Effector CD4-positive, alpha-beta T cell (primary cell): ENCODE measurements at regions not wholly inside any gene's neighbourhood (a gene's known extent, or its start where the extent isn't known, plus 50 kb on each side); places are given as distances from the start of the nearest gene placed in this dataset.
"Not testable (repeated sequence)": the region's sequence is repeated elsewhere in the genome, so short reads cannot be mapped to it uniquely, and the experiment has no call there.

Source experiments
- DNase-seq: peaks from one replicate; pipeline ENCODE4 v3.0.0-alpha.2; 2020

GRCh38 chr3:107211608-107212007 is 165.6 kb upstream of the CCDC54 start:
- no peak for DNase-seq

DNA sequence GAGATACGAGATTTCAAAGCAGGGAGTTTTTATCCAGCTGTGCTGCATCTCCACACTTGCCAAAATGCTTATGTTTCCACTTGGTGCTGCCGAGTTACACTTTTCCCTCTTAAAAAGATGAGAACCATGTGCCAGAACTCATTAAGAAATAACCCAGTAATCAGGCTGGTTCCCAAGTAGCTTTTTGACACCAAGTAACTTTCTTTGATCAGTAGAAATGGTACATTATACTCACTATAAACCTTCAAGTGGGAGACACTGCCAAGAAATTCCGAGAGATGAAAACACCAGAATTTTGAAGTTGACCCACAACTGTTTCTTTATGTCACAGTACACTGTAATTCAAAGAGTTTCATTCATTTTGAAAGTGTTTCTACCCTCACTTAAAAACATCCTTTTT is 164.6 kb upstream of the CCDC54 start:
- DNase-seq: no peak

DNA sequence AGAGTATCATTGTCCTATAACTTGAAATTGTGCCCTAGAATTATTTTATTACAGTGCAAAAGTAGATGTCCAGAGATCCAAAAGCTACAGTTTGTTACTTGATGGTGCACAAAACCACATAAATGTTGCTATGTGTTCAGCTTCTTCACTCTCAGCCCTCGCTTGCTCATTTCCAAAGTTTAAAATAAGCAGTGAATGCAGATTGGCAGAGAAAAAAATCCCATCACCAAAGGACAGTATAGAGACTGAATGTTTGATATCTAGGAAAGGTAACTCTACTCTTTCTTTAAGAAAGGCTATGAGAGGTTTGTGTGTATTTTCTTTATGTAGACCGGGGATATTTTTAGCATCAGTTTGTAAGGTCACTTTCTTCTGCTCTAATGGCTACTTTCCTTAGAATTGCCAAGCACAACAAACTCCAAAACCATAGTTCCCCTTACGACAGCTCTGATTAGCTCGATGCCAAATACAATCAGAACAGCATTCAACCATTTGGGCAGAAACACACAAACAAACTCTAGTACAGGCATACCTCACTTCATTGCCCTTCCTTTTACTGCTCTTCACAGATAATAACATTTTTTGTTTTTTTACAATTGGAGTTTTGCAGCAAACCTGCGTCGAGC is 164.1 kb upstream of the CCDC54 start:
- no peak for DNase-seq

- DNase-seq: no peak
Observed at GRCh38 chr3:107216229-107216628, 161.0 kb upstream of the CCDC54 start.

DNA sequence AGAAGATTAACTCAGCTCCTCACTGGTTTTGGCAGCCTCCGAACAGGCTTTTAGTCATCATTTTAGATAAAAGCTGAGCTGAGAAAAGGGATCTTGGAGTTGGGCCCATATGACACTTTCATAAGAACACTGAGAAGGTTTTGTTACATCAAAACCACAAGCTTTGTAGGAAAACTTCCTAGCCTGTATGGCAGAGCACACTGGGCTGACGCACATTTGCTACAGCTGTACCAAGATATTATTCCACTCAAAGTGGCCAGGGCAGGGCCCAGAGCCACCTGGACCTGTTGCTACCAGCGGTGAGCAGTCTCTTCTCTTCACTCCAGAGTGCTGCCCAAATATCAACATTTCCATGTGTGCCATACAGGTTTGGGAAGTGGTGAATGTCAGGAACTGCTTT is 160.5 kb upstream of the CCDC54 start:
- DNase-seq: no peak

DNA sequence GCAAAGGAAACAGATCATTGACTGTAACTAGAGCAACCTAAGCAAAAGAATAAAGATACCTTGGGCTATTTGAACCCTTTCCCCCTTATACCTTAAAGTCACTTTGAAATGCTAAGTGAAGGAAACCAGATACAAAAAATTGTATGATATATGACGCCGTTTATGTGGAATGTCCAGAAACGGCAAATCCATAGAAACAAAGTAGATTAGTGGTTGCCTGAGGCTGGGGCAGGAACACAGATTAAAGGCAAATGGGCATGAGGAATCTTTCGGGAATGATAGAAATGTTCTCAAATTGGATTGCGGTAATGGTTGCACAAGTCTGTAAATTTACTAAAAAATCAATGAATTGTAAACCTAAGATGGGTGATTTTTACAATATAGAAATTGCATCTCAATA is 160.1 kb upstream of the CCDC54 start:
- no peak for DNase-seq

- no peak for DNase-seq
Observed at GRCh38 chr3:107218864-107219269, 158.4 kb upstream of the CCDC54 start.

DNA sequence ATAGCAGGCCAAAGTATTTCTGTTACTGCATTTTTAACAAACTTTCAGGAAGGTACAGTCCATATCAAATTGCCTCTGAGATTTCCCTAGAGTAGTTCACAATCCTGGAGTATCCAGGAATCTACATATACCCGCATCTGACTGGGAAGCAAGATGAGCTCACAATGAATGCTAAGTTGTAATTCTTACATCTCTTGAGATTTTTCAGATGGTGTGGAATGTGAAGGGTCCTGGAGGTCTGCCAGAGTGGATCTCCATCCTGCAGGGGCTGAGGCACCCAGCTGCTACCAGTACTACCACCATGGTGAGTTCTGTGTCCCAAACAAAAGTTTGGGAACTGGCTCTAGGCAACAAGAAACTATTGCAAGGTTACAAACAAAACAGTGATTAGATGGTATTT is 156.7 kb upstream of the CCDC54 start:
- no peak for DNase-seq

DNA sequence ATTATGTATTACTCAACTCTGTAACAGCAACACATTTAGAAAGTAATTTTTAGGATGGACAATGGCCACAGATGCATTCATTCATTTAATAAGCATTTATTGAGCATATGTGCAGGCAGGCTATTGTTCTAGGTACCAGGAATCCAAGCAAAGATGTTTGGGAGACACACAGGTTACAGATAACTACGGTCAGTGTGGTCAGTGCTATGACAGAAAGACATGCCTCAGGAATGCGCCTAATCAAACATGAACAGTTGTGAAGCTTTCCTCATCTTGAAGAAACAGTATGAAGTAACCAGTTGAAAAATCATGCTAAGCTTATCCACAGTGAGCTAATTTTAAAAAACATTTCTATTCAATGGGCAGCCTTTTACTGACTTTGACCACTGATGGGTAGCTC is 155.4 kb upstream of the CCDC54 start:
- DNase-seq: no peak

DNA sequence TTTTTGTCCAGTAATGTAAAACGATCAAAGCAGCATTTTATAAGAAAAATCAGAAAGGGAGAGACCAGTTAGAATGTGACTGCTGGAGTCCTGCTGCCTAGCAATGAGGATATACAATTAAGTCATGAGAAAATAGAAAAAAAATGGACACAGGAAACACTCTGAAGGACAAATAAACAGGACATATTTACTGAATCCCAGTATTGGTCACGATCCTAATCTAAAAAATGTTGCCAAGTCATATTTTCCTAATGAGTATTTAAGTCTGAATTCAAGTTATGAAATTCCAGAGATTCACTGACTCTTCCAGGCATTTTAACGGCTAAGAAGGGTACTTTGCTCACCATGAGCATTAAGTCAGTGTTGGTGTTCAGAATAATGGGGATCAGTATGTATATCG is 154.3 kb upstream of the CCDC54 start:
- DNase-seq: no peak

- DNase-seq: no peak
Observed at GRCh38 chr3:107224026-107224596, 153.1 kb upstream of the CCDC54 start.

DNA sequence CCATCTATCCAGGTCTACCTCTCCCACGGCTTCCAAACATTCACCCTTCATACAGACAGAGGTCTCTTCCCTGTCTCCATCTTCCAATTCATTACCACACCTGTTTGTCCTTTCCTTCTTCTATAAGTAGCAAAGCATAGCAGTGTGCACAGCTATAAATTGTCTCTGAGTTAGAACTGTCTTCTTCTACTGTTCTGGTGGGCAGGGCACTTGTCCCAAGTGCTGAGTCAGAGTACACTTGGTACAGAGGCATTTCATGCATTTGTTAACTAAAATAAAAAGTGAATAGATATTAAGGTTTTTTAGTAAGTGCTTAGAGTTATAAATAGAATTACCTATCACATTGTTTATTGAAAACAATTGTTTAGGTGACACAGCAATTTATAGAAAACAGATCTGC is 150.1 kb upstream of the CCDC54 start:
- no peak for DNase-seq

- DNase-seq: not testable (repeated sequence)
Observed at GRCh38 chr3:107233877-107234276, 143.4 kb upstream of the CCDC54 start.

DNA sequence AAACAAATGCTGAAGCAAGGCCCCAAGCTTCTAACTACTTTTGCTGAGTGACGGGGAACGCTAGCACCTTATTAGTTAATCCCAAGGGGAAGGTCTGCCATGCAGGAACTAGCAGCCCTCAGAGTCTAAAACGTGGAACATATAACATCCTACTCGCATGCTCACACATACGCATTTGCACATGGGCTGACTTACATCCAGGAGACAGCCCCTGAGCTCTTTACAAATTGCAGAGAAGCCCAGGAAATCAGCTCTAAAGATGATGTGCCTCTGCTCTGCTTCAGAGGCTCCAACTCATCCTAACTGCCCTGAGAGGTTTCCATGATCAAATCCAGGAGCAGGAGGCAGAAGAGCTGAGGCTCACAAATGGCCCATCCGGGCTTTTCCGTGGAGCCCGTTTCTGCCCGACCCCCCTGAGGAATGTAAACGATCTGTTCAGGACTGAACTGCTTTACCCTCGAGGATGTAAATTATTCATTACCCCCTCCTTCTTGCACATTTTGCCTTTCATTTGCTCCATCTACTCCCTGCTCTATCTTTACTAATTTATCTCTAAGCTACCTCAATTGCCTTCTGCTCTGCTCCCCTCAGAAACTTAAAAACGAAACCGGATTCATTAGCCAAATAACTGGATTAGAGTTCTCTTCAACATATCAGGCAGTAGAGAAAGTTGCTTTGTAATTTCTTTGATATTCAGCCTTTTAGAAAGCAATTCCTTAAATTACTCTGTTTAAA is 141.9 kb upstream of the CCDC54 start:
- no peak for DNase-seq

- DNase-seq: peak; percentile 50
Observed at GRCh38 chr3:107235928-107236315, 141.3 kb upstream of the CCDC54 start.

GRCh38 chr3:107236655-107237337 is 140.4 kb upstream of the CCDC54 start:
- no peak for DNase-seq

DNA sequence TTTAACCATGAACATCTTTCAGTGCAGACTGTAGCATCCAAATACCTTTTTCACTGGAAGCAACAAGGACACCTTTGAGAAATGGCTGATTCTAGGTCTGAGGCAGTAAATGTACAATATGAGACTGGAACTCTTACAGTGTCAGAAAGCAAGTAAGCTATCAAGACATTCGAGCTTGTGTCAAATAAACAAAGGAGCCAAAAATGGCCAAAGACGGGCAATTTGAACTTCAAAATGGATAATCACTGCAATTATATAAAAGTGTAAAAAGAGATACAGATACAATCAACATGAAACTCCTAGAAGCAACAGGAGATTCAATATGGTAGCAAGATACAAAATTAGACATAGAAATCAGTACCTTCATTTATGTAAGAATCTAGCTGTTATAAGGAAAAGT is 138.5 kb upstream of the CCDC54 start:
- DNase-seq: no peak

GRCh38 chr3:107239703-107240102 is 137.5 kb upstream of the CCDC54 start:
- DNase-seq: no peak

DNA sequence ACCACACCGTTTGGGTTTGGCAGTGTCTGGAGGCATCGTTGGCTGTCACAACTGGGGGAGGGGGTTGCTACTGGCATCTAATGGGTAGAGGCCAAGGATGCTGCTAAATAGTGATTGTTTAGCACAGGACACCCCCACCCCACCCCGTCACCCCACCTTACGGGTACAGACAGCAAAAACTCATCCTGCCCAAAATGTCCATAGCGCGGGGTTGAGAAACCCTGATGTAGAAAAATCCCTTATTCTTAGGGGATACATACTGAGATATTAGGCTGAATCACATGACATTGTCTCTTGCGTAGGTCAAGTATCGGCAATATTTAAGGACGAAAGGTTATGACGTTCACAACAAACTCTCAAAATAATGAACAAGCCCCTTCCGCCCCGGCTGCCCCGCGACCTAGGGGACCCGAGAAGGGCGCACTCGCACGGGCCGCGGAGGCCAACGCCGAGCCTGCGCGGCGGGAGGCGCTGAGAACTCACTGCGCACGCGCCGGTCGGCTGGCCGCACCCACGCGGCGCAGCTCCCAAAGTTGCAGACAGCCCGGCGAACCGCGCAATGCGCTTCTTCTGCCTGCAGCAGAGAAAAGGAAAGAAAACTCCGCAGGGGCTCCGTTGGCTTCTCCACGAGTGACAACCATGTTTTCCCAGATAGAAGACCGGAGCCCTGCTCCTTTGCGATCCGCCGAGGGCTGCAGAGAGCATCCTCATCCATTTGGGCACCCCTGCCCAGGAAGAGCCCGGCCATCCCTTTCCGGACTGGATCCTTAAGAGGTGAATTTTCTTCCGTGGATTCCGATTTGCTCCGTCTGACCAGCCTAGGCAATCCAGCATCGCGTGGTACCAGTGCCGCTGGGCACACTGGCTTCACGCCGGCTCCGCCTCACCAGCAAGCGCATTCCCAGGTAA is 136.8 kb upstream of the CCDC54 start:
- DNase-seq: peak; percentile 59

DNA sequence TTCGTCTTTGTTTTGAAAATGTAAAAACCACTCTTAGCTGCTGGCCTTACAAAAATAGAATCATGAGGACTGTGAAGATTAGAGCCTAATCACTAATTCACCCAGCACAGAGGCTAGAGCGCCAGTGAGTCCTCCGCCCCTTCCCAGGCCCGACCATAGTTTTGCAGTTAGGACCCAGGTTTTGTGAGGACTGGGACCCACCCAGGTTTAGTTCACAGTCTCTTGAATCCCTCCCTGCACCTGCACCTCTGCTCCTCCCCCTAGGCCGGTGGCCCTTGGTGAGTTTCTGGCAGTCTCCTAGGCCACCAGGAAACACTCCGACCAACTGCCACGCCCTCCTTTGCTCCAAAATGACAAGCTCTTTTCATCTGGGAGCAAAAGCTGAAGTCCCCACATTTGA is 136.0 kb upstream of the CCDC54 start:
- DNase-seq: no peak

DNA sequence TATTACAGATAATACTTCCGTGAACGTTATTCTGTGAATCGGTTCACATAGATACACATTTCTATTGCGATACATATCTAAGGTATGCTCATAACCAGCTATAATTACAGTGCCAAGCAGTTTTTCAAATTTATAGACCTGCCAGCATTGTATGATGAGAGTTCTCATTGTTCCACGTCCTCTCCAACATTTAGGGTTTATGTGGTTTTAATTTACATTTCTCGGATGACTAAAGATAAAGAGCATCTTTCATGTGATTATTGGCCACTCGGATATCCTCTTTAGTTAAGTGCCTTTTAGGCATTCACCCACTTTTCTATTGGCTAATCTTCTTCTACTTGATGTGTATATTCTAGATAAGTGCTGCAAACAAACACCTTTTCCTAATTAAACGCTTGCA is 134.7 kb upstream of the CCDC54 start:
- no peak for DNase-seq

- no peak for DNase-seq
Observed at GRCh38 chr3:107247116-107247515, 130.1 kb upstream of the CCDC54 start.

GRCh38 chr3:107249132-107249531 is 128.1 kb upstream of the CCDC54 start:
- no peak for DNase-seq
